ENCODE measurements at regions not wholly inside any gene's neighbourhood (a gene's known extent, or its start where the extent isn't known, plus 50 kb on each side); places are given as distances from the start of the nearest gene placed in this dataset.

DNA sequence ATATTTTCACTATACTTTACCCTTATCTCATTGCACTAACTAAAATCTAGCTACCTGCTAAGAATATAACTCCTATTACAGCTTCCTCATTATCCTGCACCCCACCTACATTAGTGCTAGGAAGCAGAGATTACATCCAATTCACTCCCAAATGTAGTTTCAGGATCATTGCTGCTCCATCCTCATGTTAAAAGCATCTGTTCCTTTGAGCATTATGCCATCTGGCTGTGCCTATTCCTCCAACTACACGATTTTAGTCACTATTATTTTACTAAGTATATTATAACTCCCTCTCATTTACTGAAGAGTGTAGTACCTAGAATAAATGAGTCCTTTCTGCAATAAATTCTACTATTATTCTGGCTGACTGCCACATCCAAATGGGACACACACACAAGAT lies 1586.9 kb downstream of the TECRL start:
- Histone ChIP-seq H3K9me2 (replicated peaks; ENCODE audit: insufficient read depth) (no peaks in the 10 kb centered on the region), H3K4me2 (no peak overlapping the region), H3K27me3 (no peaks in the 10 kb centered on the region), H3K79me2 (no peaks in the 10 kb centered on the region), H3K27ac (no peak overlapping the region), H4K20me1 (ENCODE audit: insufficient read depth, poor library complexity, severe bottlenecking) (no peaks in the 10 kb centered on the region), H2AFZ (no peak overlapping the region), H3K4me3 (no peak overlapping the region), H3K4me1 (ENCODE audit: insufficient read depth) (no peaks in the 10 kb centered on the region), H3K9me3 (ENCODE audit: low read depth) (no peaks in the 10 kb centered on the region), H3K36me3 (replicated peaks; ENCODE audit: insufficient read depth, low read depth) (no peaks in the 10 kb centered on the region)
- TF ChIP-seq, protein P1, sequence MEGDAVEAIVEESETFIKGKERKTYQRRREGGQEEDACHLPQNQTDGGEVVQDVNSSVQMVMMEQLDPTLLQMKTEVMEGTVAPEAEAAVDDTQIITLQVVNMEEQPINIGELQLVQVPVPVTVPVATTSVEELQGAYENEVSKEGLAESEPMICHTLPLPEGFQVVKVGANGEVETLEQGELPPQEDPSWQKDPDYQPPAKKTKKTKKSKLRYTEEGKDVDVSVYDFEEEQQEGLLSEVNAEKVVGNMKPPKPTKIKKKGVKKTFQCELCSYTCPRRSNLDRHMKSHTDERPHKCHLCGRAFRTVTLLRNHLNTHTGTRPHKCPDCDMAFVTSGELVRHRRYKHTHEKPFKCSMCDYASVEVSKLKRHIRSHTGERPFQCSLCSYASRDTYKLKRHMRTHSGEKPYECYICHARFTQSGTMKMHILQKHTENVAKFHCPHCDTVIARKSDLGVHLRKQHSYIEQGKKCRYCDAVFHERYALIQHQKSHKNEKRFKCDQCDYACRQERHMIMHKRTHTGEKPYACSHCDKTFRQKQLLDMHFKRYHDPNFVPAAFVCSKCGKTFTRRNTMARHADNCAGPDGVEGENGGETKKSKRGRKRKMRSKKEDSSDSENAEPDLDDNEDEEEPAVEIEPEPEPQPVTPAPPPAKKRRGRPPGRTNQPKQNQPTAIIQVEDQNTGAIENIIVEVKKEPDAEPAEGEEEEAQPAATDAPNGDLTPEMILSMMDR (IDR thresholded peaks at IDR 0.05; ENCODE audit: poor library complexity), result no peak
- WGBS (ENCODE audit: low lambda C conversion rate, missing lambda C conversion rate), result 64% methylated on average over 1 of the region's 1 CpG
- no peak for DNase-seq (ENCODE audit: low spot score)

DNA sequence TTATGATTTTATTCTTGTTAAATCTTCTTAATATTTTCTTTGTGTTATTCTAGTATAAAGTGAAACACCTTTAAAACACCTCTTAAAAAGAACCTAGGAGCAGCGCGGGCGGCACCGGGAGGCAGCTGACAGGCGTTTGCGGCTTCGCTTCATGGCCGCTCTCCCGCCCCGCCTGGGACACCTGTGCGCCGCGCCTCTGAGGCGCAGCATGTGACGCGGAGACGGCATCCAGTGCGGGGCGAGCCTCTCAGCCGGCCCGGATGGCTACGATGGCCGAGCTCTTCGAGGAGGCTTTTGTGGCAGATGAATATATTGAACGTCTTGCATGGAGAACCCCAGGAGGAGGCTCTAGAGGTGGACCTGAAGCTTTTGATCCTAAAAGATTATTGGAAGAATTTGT lies 1592.7 kb downstream of the TECRL start:
- no peaks in the 10 kb centered on the region for H3K27me3 ChIP-seq
- no peaks in the 10 kb centered on the region for H3K9me3 ChIP-seq (ENCODE audit: low read depth)
- no peak overlapping the region for H2AFZ ChIP-seq
- no peak overlapping the region for H3K4me3 ChIP-seq
- H3K36me3 ChIP-seq (replicated peaks; ENCODE audit: insufficient read depth, low read depth), result no peaks in the 10 kb centered on the region
- TF ChIP-seq, protein P1 (IDR thresholded peaks at IDR 0.05; ENCODE audit: poor library complexity), result no peak
- TF ChIP-seq EZH2phosphoT487 (IDR thresholded peaks at IDR 0.05; ENCODE audit: low read depth, severe bottlenecking, unreplicated experiment) (no peak), EZH2 (IDR thresholded peaks at IDR 0.05; ENCODE audit: borderline replicate concordance) (no peak)
- H4K20me1 ChIP-seq (ENCODE audit: insufficient read depth, poor library complexity, severe bottlenecking), result no peaks in the 10 kb centered on the region
- no peak overlapping the region for H3K4me2 ChIP-seq
- H3K4me1 ChIP-seq (ENCODE audit: insufficient read depth), result no peaks in the 10 kb centered on the region
- no peak overlapping the region for H3K27ac ChIP-seq
- WGBS (ENCODE audit: low lambda C conversion rate, missing lambda C conversion rate), result 96% methylated on average over 25 of the region's 25 CpGs
- H3K79me2 ChIP-seq, result no peaks in the 10 kb centered on the region
- no peaks in the 10 kb centered on the region for H3K9me2 ChIP-seq (replicated peaks; ENCODE audit: insufficient read depth)
- DNase-seq (ENCODE audit: low spot score), result no peak

DNA sequence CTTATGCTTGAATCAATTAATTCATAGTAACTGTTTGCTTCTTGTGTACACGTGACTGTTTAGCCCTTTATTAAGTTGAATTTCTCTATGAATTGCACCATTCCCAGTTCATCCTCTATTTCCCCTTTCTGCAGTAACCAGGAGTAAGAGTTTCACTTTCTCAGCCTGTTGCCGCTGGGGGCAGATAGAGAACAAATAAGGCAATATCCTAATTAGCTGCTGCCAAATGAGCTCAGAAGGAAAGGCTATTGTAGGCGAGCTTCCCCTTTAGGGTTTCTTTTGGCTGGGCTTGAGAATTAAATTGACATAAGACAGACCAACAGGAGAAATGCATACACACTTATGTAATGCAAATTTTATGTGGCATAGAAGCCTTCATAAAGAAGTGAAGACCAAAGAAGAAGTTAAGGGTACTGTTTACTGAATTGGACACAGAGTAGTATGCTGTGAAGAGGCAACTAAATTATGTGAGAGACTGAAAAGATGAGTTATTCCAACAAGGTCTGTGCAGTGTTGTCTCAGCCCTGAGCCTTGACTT lies 1594.7 kb downstream of the TECRL start:
- H3K36me3 ChIP-seq (replicated peaks; ENCODE audit: insufficient read depth, low read depth), result no peaks in the 10 kb centered on the region
- H4K20me1 ChIP-seq (ENCODE audit: insufficient read depth, poor library complexity, severe bottlenecking), result no peaks in the 10 kb centered on the region
- WGBS (ENCODE audit: low lambda C conversion rate, missing lambda C conversion rate), result 55% methylated on average over 3 of the region's 3 CpGs
- no peaks in the 10 kb centered on the region for H3K27me3 ChIP-seq
- no peaks in the 10 kb centered on the region for H3K9me3 ChIP-seq (ENCODE audit: low read depth)
- no peaks in the 10 kb centered on the region for H3K9me2 ChIP-seq (replicated peaks; ENCODE audit: insufficient read depth)
- no peaks in the 10 kb centered on the region for H3K79me2 ChIP-seq
- no peak overlapping the region for H3K4me3 ChIP-seq
- no peak overlapping the region for H2AFZ ChIP-seq
- no peaks in the 10 kb centered on the region for H3K4me1 ChIP-seq (ENCODE audit: insufficient read depth)
- no peak for DNase-seq (ENCODE audit: low spot score)
- no peak overlapping the region for H3K27ac ChIP-seq
- TF ChIP-seq EZH2phosphoT487 (IDR thresholded peaks at IDR 0.05; ENCODE audit: low read depth, severe bottlenecking, unreplicated experiment) (no peak), EZH2 (IDR thresholded peaks at IDR 0.05; ENCODE audit: borderline replicate concordance) (no peak)
- TF ChIP-seq, protein P1 (IDR thresholded peaks at IDR 0.05; ENCODE audit: poor library complexity), result no peak
- H3K4me2 ChIP-seq, result no peak overlapping the region

DNA sequence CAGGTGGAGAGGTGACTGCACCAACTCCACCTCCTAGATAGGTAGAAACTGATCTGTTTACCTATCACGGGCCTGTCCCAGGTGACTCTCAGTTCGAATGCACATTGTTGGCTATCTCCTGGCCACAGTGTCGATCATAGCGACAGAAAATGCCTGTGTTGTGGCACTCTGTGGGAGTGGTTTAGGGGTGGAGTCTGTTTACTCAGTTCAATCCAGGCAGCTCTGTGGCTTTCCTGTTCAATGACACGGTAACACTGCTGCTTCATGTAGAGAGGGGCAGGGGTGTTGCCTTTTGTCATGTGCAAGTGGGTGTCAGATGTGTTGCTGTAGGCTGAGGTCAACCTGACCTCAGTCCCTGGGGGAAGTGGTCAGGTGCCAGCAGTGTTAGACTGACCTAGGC lies 1602.4 kb downstream of the TECRL start:
- Histone ChIP-seq H3K79me2 (no peaks in the 10 kb centered on the region), H3K27ac (no peak overlapping the region), H3K4me1 (ENCODE audit: insufficient read depth) (no peaks in the 10 kb centered on the region), H3K27me3 (no peaks in the 10 kb centered on the region), H3K9me3 (ENCODE audit: low read depth) (no peaks in the 10 kb centered on the region), H3K9me2 (replicated peaks; ENCODE audit: insufficient read depth) (no peaks in the 10 kb centered on the region), H4K20me1 (ENCODE audit: insufficient read depth, poor library complexity, severe bottlenecking) (no peaks in the 10 kb centered on the region), H2AFZ (no peak overlapping the region), H3K36me3 (replicated peaks; ENCODE audit: insufficient read depth, low read depth) (no peaks in the 10 kb centered on the region), H3K4me2 (no peak overlapping the region), H3K4me3 (no peak overlapping the region)
- TF ChIP-seq EZH2 (IDR thresholded peaks at IDR 0.05; ENCODE audit: borderline replicate concordance), result no peak
- TF ChIP-seq, protein P1 (IDR thresholded peaks at IDR 0.05; ENCODE audit: poor library complexity), result no peak
- no peak for TF ChIP-seq EZH2phosphoT487 (IDR thresholded peaks at IDR 0.05; ENCODE audit: low read depth, severe bottlenecking, unreplicated experiment)
- DNase-seq (ENCODE audit: low spot score), result peak; percentile 19
- WGBS (ENCODE audit: low lambda C conversion rate, missing lambda C conversion rate), result 59% methylated on average over 5 of the region's 5 CpGs
